ENCODE measurements at regions not wholly inside any gene's neighbourhood (a gene's known extent, or its start where the extent isn't known, plus 50 kb on each side); places are given as distances from the start of the nearest gene placed in this dataset.

DNA sequence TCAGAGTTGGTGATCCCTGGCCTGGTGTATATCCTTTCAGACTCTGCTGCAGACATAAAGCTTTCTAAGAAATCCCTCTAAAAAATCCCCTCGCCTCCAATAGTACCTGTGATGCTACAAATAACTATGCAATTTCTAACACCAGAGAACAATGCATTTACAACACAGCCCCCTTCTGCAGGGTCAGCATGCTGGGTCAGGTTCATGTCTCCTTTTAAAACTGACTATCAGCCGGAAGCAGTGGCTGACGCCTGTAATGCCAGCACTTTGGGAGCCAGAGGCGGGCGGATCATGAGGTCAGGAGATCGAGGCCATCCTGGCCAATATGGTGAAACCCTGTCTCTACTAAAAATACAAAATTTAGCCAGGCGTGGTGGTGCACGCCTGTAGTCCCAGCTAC, 77.0 kb upstream of the SPATA12 start:
- DNase-seq: no peak

DNA sequence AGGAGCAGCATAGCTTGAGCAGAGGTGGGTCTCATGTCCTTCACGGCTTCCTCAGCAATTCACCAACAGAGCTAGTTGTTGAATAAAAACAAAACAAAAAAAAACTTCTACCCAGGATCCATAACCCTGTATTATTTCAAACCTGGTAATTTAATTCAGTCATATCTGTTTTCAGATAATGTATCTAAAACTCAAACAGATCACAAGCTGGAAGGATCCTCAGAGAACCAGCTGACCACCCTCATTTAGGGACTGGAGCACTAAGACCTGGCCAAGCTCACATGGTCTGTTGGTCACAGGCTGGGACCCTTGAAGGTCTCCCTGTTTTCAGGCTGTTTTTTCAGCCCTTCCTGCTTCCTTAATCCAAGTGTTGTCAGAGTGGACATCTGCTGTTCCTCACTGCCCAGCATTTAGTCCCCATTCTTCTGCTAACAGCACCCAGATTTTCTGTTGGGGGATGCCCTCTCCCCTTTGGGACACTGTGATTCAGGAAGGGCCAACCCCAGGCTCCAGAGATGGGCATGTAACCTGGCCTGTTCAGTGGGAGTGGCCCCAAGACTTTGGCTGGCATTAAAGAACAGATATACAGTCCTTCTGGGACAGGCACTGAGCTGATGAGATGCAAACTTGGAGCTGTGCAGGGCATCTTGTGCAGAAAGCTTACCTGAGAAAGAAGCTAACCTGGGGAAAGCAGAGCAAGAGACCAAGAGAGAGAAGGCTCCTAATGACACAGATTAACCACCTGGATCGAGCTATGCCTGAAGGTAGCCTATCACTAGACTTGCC, 78.8 kb upstream of the SPATA12 start:
- no peak for DNase-seq

DNA sequence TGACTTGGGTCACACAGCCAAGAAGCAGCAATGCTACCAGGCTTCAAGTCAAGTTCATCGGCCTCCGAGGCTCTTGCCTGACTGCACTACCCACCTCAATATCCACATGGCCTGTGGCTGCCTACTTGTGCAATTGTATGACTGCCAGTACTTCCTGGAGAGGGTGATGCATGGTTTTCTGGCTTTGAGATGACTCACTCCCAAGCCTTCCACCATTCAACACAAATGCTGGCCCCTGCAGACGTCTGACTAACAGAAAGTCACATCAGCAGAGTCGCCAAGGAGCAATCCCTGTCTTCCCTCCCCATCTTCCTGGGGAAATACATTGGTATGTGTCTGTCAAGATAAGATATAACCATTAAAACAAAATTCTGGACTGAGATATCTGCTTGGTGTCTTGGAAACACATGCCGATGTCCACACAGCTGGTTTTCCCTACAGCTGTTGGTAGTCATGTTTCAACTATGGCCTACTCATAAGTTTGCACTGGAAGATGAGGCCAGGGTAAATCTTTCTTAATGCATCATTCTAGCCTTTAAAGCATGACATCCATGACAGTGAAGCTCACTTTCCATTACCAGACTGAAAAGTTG, 79.6 kb upstream of the SPATA12 start:
- DNase-seq: peak; percentile 74

DNA sequence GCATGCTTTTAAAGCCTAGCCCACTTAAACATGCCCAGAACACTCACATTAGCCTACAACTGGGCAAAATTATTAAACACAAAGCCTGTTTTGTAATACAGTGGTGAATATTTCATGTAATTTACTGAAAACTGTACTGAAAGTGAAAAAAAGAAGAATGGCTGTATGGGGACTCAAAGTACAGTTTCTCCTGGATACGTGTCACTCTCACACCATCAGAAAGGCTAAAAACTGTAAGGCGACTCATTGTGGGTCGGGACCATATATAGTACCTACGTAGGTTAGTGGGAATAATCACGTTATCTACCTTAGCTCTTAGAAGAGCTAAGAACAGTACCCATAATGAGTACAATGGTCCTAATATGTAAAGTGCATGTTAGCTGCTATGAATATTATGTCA, 80.2 kb upstream of the SPATA12 start:
- no peak for DNase-seq

DNA sequence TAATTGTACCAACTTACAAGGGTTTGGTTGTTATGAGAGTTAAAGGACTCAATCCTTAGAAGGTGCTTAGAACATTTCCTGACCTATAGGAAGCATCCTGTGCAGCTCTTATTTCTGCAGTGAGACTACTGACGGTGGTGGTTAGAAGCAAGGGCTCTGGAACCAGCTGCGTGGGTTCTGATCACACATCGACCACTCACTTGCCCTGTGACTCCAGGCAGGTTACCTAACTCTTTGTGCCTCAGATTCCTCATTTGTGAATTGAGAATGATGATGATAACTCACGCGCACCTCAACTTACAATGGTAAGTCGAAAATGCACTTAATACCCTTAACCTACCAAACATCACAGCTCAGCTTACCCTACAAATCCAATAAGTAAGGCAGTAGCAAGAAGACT, 80.7 kb upstream of the SPATA12 start:
- no peak for DNase-seq

DNA sequence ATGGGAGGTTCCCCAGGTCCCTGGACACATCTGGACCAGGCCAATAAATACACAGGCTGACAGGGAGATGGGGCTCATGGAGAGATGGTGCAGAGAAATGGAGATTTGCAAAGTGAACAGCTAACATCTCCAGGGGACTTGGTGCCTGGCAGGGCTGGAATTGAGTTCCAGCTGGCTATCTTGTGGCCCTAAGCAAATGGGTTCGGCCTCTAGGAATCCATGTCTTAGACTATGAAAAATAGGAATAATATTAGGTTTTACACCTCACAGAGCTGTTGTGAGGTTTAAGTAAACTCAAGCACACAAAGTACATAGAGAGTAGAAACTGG, 82.9 kb upstream of the SPATA12 start:
- DNase-seq: no peak

DNA sequence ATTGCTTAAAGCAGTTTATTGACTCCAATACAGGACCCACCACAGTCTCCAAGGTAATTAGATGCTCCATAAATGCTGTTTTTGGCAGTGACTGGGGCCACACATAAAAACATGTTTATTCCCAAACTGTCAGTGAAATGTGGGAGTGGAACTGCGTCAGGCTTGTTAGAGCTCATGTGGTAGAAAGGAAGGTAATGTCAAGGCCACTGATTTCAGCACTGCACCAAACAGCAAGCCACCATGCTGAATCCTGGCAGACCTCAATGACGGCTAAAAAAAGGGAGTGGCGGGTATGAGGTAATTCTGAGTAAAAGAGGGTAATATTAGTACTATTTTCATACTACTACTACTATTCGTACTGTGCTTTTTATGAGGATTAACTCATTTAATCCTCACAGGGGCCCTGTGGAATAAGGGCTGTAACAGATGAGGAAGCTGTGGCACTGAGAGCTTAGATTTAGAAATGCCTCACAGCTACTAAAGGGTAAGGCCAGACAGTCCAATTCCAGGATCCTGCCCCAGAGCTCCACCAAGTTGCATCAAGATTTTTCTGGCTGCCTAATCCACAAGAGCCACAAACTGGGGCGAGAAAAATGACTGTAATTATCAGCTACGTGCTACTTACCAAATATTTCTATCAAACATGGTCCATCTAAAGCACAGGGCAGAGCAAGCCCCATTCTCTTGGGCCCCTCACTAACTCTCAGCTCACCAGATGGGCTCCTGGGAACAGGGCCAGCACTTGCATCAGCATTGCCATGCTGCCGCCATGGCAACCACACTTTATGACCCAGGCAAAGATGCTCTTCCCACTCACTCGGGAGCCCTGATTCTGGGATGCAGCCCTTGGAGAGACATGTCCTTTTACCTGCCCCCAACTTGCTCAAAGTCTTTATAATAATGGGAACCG, 83.6 kb upstream of the SPATA12 start:
- no peak for DNase-seq

DNA sequence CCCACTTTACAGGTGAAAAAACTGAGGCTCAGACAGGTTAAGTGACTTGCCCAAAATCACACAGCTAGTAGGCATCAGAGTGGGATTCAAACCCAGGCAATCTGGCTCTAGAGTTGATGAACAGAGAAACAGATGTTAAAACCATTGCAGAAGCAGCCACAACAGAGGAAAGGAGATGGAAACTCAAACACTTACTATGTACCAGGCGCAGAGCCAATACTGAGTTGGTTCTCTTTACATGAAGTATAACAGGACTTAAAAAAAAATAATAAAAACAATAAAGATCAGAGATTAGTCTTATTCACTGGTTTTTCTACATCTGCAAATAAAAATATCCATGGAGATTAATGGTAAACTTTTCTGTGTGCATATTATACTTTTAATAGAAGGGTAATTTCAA, 84.9 kb upstream of the SPATA12 start:
- DNase-seq: no peak

DNA sequence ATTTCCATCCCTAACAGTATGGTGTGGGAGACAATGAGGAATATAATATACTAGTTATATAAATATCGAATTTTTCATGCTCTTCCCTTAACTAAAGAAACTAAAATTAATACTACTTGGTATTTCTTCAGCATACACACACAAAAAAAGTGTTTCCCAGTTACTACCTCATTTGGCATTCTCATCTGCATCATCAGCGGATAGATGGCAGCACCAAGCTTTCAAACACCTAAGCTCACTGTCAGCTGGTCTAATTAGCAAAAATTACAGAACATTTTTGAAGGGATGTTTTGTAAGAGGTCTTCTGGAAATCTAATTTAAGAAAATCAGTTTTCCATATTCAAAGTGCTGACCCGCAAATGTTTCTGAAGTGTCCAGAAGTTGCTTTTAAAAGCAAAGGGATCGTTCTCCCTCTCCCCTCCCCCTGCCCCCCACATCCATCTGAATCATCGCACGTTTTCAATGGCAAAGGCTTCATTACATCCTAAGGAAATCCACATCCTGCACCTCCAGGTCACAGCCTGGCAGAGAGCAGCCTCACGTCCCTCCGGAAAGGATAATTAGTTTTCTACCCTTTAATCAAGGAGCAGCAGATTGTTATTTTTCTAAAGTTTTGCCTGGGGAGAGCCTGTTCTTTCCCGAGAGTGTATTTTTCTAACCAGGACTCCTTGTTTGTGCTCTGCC, 86.1 kb upstream of the SPATA12 start:
- DNase-seq: no peak

DNA sequence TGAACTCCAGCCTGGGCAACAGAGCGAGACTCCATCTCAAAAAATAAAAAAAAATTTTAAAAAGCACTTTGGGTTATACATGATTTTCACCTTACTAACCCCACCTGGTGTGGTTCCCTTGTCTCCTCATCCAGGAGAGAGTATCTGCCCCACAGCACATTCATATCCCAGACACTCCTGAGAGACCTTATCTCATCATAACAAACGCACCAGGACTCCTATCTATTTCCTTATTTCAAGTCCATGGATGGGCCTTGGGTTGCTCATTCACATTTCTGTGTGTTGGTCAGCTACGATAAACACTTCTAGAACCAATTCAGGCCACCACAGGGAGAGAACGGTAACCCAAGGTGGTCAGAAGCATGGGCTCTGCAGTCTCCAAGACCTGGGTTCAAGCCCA, 88.6 kb upstream of the SPATA12 start:
- DNase-seq: no peak

DNA sequence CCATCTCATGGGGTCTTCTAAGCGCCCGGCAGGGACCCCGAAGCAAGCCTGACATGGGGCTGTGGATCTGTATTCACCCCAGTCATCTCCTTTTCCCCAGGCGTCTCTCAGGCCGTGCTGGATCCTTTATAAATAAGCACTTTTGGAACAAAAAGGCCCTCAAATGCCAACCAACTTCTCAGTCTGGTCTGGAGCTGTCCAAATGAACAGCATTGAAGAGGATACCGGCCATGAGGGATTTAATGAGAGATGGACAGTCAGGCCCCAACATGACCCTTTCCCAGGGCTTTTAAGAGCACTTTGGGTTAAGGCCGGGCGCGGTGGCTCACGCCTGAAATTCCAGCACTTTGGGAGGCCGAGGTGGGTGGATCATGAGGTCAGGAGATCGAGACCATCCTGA, 89.2 kb upstream of the SPATA12 start:
- no peak for DNase-seq

DNA sequence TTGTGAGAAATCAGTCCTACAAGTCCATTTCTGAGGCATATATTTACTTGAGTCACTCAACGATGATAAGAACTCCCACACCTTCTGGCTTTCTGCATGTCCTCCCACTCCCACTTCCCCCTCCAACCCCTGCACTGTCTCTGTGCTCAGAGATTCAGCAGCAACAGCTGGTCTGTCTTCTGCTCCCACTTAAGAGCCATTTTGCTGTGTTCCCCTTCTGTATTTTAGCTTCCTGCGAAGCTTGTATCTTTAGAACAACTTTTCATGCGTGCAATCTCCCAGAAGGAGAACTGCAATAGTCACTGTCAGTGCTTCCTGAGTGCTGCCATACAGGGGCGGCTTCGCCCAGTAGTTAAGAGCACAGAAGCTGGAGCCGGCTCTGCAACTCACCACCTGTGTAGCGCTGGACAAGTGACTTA, 90.0 kb upstream of the SPATA12 start:
- DNase-seq: no peak

DNA sequence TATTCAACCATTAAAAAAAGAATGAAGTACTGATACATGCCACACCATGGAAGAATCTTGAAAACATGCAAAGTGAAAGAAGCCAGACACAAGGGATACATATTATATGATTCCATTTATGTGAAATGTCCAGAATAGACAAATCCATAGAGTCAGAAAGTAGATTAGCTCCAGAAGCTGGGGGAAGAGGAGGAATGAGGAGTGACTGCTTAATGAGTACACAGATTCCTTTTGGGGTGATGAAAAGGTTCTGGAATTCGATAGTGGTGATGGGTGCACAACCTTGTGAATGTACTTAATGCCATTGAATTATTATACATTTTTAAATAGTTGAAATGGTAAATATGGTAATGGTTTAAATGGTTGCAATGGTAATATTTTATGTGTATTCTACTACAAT, 90.6 kb upstream of the SPATA12 start:
- no peak for DNase-seq

DNA sequence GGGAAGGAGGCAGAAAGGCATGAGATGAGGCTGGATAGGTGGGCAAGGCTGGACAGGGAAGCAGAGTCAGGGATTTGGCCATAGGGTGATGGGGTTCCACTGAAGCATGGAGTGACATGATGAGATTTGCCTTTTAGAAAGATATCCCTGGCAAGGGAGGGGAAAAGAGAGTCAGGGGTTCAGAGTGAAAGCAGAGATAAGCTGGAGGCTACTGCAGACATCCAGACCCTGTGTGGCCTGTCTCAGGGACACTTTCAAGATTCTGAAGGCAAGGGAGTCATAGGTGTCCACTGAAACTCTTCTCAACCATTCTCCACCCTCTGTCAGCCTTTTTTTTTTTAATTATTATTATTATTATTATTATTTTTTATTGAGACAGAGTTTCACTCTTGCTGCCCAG, 94.0 kb upstream of the SPATA12 start:
- DNase-seq: no peak

DNA sequence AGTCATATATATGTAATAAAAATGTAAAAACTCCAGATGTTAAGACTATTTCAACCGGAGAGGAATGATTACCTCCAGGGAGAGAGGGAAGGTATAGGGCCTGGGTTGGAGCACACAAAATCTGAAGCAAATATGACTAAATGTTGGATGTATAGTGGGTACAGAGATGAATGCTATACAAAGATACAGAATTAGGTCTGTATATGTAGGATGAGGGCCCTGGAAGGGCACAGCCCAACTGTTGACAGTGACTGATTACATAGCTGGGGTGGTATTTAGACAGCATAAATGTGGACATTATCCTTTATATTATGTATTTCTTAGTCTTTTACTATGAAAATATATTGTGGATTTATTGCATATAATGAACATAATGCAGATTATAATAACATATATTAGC, 94.4 kb upstream of the SPATA12 start:
- DNase-seq: no peak

DNA sequence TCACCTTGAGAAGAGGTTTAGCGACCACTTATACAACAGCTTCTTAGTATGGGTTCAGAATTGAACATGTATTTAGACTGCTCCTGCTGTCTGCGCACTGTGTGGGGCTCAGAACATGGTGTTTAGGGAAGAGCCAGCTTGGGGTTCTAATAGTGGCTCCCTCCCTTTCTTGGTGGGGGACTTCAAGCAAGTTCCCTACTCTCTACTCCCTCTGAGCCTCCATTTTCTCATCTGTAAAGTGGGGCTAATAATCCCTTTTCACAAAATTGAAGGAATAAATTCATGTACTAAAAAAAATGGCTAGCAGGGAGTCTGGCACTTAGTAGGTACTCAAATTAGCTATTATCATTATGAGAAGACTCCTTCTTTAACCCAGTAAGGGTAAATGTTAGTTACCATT, 97.5 kb upstream of the SPATA12 start:
- no peak for DNase-seq

DNA sequence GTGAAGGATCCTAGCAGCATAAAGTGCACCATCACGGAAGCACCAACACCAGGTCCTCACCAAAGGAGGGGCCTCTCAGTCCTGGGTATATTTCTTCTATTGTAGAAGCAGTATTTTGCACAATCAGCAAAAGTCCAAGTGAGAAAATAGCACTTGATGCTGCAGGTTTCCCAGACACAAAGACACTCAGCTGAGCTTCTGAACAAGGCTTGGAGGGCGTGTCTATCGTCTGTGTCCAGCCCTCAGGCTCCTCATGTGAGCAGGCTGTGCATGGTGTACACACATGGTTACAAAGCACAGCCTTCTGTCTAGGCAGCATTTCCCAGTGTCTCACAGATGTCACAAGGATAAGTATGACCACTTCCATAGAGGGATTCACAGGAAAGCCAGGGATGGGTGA, 98.3 kb upstream of the SPATA12 start:
- no peak for DNase-seq

DNA sequence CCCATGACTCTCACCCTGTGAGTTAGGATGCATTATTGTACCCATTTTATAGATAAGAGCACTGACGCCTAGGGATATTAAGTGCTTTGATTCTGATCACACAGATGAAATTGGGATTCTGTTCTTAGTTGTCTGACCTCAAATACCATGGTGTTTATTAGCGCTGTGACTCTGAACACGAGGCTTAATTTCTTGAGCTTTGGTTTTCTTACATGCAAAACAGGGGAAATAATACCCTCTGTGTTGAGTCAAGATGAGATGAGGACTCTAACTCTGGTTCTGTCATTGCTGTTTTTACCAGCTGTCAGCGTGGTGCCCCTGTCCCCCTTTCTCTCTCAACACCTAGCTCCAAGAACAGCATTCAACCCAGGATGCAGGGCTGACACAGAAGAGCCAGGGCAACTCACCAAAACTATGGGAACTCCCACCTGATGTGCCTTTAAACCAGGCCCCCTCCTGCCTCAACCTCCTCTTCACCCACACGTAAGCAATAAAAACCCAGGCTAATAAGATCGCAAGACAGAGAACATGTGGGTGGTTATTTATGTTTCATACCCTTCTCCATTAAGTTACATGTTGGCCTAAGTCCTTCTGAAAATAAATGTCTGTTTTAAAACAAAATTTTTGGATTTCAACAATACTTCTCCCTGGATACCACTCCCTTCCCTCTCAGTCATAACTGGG, 100.1 kb upstream of the SPATA12 start:
- DNase-seq: no peak

DNA sequence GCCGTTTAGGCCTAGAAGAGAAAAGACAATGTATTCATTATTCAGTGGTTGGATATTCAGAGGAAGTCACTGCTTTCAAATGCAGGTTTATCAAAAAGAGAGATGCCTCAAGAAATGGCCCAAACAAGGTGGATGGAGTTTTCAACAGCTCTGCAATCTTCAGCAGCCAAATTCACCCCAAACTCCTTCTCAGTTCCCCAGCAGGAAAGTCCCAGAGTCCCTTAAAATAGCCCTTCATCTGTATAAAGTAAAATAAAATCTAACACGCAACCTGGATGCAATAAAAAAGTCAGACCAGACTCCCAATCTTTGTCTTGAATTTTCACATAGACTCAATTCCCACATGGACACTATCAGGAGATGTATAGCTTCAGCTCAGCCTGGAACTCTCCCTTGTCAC, 101.6 kb upstream of the SPATA12 start:
- no peak for DNase-seq

DNA sequence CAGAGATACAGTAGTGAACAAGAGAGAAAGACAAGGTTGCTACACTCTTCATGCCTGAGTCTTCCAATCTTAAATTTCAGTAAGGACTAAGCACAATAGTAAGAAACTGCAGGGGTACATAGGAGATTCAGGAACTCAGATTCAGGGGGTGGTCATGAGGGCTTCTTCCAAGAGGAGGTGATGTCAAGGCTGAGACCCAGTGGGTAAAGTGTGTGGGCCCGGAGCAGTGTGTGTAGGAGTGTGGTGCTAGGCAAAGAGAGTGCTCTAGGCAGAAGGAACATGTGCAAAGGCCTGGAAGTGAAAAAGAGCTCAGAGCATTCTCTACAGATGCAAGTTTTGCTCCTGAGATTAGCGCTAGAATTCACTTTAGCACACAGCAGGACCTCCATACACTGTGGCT, 102.9 kb upstream of the SPATA12 start:
- DNase-seq: no peak

DNA sequence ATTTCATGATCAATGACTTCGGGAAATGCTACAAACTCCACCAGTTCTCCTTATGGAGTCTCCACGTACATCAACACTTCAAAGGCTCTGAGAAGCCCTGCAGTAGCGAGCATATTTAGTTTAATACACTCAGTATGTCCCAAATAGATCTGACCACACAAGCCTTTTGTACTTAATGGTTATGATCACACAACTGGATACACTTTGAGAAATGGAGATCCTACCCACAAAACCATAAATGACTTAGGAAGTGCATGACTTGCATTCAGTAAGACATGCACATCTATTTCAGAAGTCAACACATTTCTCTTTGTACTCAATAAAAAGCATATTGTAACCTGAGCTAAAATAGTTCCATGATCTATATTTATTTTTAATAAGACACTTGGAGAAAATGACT, 103.6 kb upstream of the SPATA12 start:
- no peak for DNase-seq

DNA sequence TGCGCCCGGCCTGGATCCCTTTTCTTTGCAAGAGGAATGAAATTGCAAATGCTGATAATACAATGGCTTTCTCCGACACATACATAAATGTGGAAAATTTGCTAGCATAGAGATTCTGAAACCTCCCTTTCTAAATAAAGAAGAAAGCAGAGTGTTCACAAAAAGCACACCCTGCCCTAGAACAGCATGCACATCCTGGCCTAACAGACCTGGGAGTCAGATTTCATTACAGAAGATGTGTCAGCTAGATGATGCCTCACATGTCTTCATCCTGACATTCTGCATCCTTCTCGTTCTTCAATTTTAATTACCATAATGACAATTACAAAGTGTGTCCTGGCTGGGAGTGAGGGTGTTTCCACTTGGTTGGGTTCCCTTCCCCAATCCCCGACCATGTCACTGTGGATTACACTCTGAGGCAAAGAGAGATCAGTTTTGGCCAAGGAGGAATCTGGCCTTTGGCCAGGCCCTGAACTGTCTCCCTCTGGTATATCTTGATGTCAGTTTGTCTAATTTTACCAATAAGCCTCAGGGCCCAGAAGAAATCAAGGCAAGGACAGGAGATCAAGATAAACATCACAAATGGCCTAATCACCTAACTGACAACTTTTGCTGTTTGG, 104.9 kb upstream of the SPATA12 start:
- DNase-seq: no peak

Data from activated effector memory CD4-positive, alpha-beta T cell treated with anti-CD3 and anti-CD28 coated beads, Interleukin-2, amount 50 U/mL, for 16 hours (primary cell).